ENCODE measurements at regions not wholly inside any gene's neighbourhood (a gene's known extent, or its start where the extent isn't known, plus 50 kb on each side); places are given as distances from the start of the nearest gene placed in this dataset.

- TF ChIP-seq POLR2A (IDR thresholded peaks at IDR 0.05) (no peak), CTCF (IDR thresholded peaks at IDR 0.05) (no peak)
Measured at GRCh38 chr3:110846971-110847370, 224.6 kb upstream of the NECTIN3 start.

Measured in uterus (tissue), 2 donors.